ENCODE measurements at regions not wholly inside any gene's neighbourhood (a gene's known extent, or its start where the extent isn't known, plus 50 kb on each side); places are given as distances from the start of the nearest gene placed in this dataset.

DNA sequence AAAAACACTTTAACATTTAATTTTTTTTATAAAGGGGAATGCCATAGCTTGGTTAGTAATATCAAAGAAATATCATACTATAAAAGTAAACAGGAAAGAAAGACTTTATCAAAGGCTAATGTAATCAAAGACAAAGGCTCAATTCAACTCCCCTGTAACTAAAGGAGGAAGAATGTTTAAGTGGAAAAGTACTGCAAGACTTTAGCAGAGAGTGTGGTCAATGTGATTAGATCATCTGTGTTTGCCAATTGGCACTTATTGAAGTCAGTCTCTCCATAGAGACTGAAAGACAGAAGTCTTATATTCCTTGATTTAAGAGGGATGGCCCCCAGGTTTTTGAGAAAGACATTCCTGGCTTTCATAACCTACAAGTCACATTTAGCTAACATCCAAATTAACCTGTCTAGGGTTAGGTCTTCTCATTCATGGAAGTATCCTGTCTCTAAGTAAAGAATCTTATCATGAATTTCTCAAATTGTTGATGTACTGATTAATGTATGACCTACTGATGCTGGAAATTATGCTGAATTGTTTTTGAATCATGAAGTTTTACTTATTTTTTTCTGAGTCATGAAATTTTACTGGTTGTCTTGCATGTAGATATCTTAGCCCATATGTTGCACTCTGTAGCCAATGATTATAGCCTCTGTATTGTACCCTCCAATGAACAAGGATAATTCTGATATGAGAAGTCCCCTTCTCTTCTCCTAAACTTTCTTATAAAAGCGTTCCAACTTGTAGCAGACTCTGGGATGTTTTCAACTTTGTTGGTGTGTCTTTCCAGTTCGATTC lies 65.4 kb downstream of the ATXN7L3B start:
- no peak overlapping the region for H3K4me3 ChIP-seq (ENCODE audit: low read depth, low read length)
- H4K91ac ChIP-seq (ENCODE audit: low read depth, low read length), result no peak overlapping the region
- WGBS (ENCODE audit: extremely low coverage, insufficient coverage, insufficient read length), result no CpG with 5 or more reads among the region's 2 CpGs
- no peak overlapping the region for H3K4me2 ChIP-seq (ENCODE audit: low read length)
- peaks cover 5% of the 10 kb centered on the region for H3K9me3 ChIP-seq (ENCODE audit: insufficient read depth, low read depth, low read length)
- no peak overlapping the region for H4K12ac ChIP-seq (ENCODE audit: low read depth, low read length)
- DNase-seq, result peak in 1 of 2 donors; percentile 53
- H3K79me2 ChIP-seq (ENCODE audit: control insufficient read depth, insufficient read depth, low read length, poor library complexity), result no peaks in the 10 kb centered on the region
- no peaks in the 10 kb centered on the region for H3K27me3 ChIP-seq (ENCODE audit: insufficient read depth, low read length)
- no peak overlapping the region for H2BK5ac ChIP-seq (ENCODE audit: low read depth, low read length, poor library complexity)
- H3K23ac ChIP-seq (ENCODE audit: low read length), result no peak overlapping the region
- no peak overlapping the region for H2AK5ac ChIP-seq (ENCODE audit: low read length)
- no peak overlapping the region for H3K9ac ChIP-seq (ENCODE audit: low read length)
- H3K27ac ChIP-seq (ENCODE audit: low read depth, low read length), result no peak overlapping the region
- no peak overlapping the region for H4K8ac ChIP-seq (ENCODE audit: low read depth, low read length)
- H3K18ac ChIP-seq (ENCODE audit: low read length), result no peak overlapping the region
- no peaks in the 10 kb centered on the region for H3K4me1 ChIP-seq (ENCODE audit: control insufficient read depth in 1 of 2, insufficient read depth in 2 of 2, low read length in 2 of 2)
- no peaks in the 10 kb centered on the region for H3K79me1 ChIP-seq (ENCODE audit: low read length)
- no peaks in the 10 kb centered on the region for H3K36me3 ChIP-seq (ENCODE audit: control insufficient read depth in 1 of 2, insufficient read depth in 2 of 2, low read length in 2 of 2)
- H2BK12ac ChIP-seq (ENCODE audit: low read length), result no peak overlapping the region
- no peak overlapping the region for H2AFZ ChIP-seq (ENCODE audit: insufficient read depth, low read length, poor library complexity)
- no peak overlapping the region for H3K14ac ChIP-seq (ENCODE audit: low read length)
- no peak overlapping the region for H3K4ac ChIP-seq (ENCODE audit: low read depth, low read length)
- H2BK120ac ChIP-seq (ENCODE audit: insufficient read depth, low read length, poor library complexity), result no peak overlapping the region

DNA sequence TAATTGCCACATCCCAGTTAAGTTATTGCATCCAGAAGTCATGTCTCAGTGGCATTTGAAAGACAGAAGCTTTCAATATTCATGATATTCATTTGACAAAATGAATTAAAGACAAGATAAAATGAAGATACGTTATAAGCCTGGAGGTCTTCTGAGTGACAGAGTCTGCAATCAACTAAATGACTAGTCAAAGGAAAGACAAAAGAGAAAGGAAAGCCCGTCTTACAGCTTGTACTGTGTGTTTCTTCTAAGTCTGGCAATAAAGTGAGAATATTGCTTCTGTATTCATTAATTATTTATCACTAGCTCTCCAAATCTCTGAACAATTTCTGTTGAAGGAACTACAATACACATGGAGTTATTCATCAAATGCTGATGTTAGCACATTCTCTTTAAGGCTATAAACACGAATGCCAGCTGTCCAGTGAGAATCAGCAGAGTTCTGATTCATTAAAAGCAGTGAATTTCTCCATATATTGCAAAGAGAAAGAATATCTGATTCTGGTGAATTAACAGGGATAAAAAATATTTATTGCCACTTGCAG lies 70.7 kb downstream of the ATXN7L3B start:
- H3K14ac ChIP-seq (ENCODE audit: low read length), result no peak overlapping the region
- H3K4ac ChIP-seq (ENCODE audit: low read depth, low read length), result no peak overlapping the region
- no peak overlapping the region for H2BK120ac ChIP-seq (ENCODE audit: insufficient read depth, low read length, poor library complexity)
- no peak overlapping the region for H2BK5ac ChIP-seq (ENCODE audit: low read depth, low read length, poor library complexity)
- no peaks in the 10 kb centered on the region for H3K27me3 ChIP-seq (ENCODE audit: insufficient read depth, low read length)
- no peak overlapping the region for H2BK12ac ChIP-seq (ENCODE audit: low read length)
- DNase-seq, result no peak
- H2AFZ ChIP-seq (ENCODE audit: insufficient read depth, low read length, poor library complexity), result no peak overlapping the region
- H3K18ac ChIP-seq (ENCODE audit: low read length), result no peak overlapping the region
- H4K12ac ChIP-seq (ENCODE audit: low read depth, low read length), result no peak overlapping the region
- no peak overlapping the region for H3K4me2 ChIP-seq (ENCODE audit: low read length)
- no peaks in the 10 kb centered on the region for H3K4me1 ChIP-seq (ENCODE audit: control insufficient read depth in 1 of 2, insufficient read depth in 2 of 2, low read length in 2 of 2)
- no peaks in the 10 kb centered on the region for H3K36me3 ChIP-seq (ENCODE audit: control insufficient read depth in 1 of 2, insufficient read depth in 2 of 2, low read length in 2 of 2)
- H3K79me1 ChIP-seq (ENCODE audit: low read length), result no peaks in the 10 kb centered on the region
- H4K8ac ChIP-seq (ENCODE audit: low read depth, low read length), result no peak overlapping the region
- no peak overlapping the region for H2AK5ac ChIP-seq (ENCODE audit: low read length)
- no peak overlapping the region for H3K9ac ChIP-seq (ENCODE audit: low read length)
- H3K79me2 ChIP-seq (ENCODE audit: control insufficient read depth, insufficient read depth, low read length, poor library complexity), result no peaks in the 10 kb centered on the region
- no peak overlapping the region for H3K27ac ChIP-seq (ENCODE audit: low read depth, low read length)
- H3K23ac ChIP-seq (ENCODE audit: low read length), result no peak overlapping the region
- no peaks in the 10 kb centered on the region for H3K9me3 ChIP-seq (ENCODE audit: insufficient read depth, low read depth, low read length)
- no CpG with 5 or more reads among the region's 3 CpGs for whole genome bisulfite sequencing (ENCODE audit: extremely low coverage, insufficient coverage, insufficient read length)
- no peak overlapping the region for H3K4me3 ChIP-seq (ENCODE audit: low read depth, low read length)
- H4K91ac ChIP-seq (ENCODE audit: low read depth, low read length), result no peak overlapping the region

DNA sequence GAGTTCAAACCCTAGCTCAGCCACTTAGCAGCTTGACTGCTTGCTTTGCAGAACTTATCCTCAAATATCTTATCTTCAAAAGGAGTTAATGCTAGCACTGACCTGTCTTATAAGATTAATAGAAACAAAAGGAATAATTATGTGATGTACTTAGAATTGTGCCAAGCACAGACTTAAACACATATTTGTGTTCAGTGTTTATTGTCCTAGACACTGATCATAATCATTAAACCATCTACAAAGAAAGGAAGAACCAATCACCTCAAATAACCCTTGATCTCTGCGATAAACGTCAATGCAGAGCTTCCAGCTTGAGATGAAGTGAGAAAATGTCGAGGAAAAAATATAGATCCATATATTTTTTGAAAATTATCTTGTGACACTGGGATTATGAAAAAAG lies 73.1 kb downstream of the ATXN7L3B start:
- no peak overlapping the region for H3K4ac ChIP-seq (ENCODE audit: low read depth, low read length)
- no peaks in the 10 kb centered on the region for H3K4me1 ChIP-seq (ENCODE audit: control insufficient read depth in 1 of 2, insufficient read depth in 2 of 2, low read length in 2 of 2)
- no peaks in the 10 kb centered on the region for H3K36me3 ChIP-seq (ENCODE audit: control insufficient read depth in 1 of 2, insufficient read depth in 2 of 2, low read length in 2 of 2)
- no peak overlapping the region for H2AFZ ChIP-seq (ENCODE audit: insufficient read depth, low read length, poor library complexity)
- WGBS (ENCODE audit: extremely low coverage, insufficient coverage, insufficient read length), result no CpG with 5 or more reads among the region's 3 CpGs
- H4K91ac ChIP-seq (ENCODE audit: low read depth, low read length), result no peak overlapping the region
- H3K23ac ChIP-seq (ENCODE audit: low read length), result no peak overlapping the region
- H3K14ac ChIP-seq (ENCODE audit: low read length), result no peak overlapping the region
- no peaks in the 10 kb centered on the region for H3K79me2 ChIP-seq (ENCODE audit: control insufficient read depth, insufficient read depth, low read length, poor library complexity)
- H2BK12ac ChIP-seq (ENCODE audit: low read length), result no peak overlapping the region
- no peak overlapping the region for H3K9ac ChIP-seq (ENCODE audit: low read length)
- H3K27ac ChIP-seq (ENCODE audit: low read depth, low read length), result no peak overlapping the region
- no peaks in the 10 kb centered on the region for H3K79me1 ChIP-seq (ENCODE audit: low read length)
- H3K27me3 ChIP-seq (ENCODE audit: insufficient read depth, low read length), result no peaks in the 10 kb centered on the region
- no peak overlapping the region for H2BK5ac ChIP-seq (ENCODE audit: low read depth, low read length, poor library complexity)
- no peak overlapping the region for H2AK5ac ChIP-seq (ENCODE audit: low read length)
- H2BK120ac ChIP-seq (ENCODE audit: insufficient read depth, low read length, poor library complexity), result no peak overlapping the region
- no peak overlapping the region for H4K12ac ChIP-seq (ENCODE audit: low read depth, low read length)
- no peak overlapping the region for H3K4me3 ChIP-seq (ENCODE audit: low read depth, low read length)
- no peak overlapping the region for H3K18ac ChIP-seq (ENCODE audit: low read length)
- H4K8ac ChIP-seq (ENCODE audit: low read depth, low read length), result no peak overlapping the region
- DNase-seq, result no peak
- H3K4me2 ChIP-seq (ENCODE audit: low read length), result no peak overlapping the region
- H3K9me3 ChIP-seq (ENCODE audit: insufficient read depth, low read depth, low read length), result no peaks in the 10 kb centered on the region

DNA sequence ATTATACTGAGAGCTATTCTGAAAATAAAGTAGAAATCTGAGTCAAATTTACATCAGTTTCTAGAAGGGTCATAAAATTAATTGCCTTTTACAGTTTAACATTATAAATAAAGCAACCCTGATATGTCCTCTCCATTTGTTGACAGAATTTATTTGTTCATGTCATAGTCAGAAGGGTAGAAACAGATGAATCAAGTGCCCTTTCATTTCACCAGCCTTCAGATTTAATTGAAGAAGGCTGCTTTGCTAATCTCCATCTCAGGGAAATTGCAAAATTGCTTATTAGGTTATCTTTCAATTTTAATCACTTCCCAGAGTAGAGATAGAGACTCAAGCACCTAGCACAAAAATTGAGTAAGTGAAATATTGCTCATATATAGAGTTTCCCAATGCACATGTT lies 76.8 kb downstream of the ATXN7L3B start:
- Histone ChIP-seq H2BK5ac (ENCODE audit: low read depth, low read length, poor library complexity) (no peak overlapping the region), H2BK120ac (ENCODE audit: insufficient read depth, low read length, poor library complexity) (no peak overlapping the region), H3K27me3 (ENCODE audit: insufficient read depth, low read length) (no peaks in the 10 kb centered on the region), H3K14ac (ENCODE audit: low read length) (no peak overlapping the region), H3K4ac (ENCODE audit: low read depth, low read length) (no peak overlapping the region), H3K9me3 (ENCODE audit: insufficient read depth, low read depth, low read length) (no peaks in the 10 kb centered on the region), H3K4me1 (ENCODE audit: control insufficient read depth in 1 of 2, insufficient read depth in 2 of 2, low read length in 2 of 2) (no peaks in the 10 kb centered on the region), H3K18ac (ENCODE audit: low read length) (no peak overlapping the region), H3K4me3 (ENCODE audit: low read depth, low read length) (no peak overlapping the region), H2AFZ (ENCODE audit: insufficient read depth, low read length, poor library complexity) (no peak overlapping the region), H4K12ac (ENCODE audit: low read depth, low read length) (no peak overlapping the region), H4K8ac (ENCODE audit: low read depth, low read length) (no peak overlapping the region), H2AK5ac (ENCODE audit: low read length) (no peak overlapping the region), H3K79me2 (ENCODE audit: control insufficient read depth, insufficient read depth, low read length, poor library complexity) (no peaks in the 10 kb centered on the region), H3K79me1 (ENCODE audit: low read length) (no peaks in the 10 kb centered on the region), H3K27ac (ENCODE audit: low read depth, low read length) (no peak overlapping the region), H3K4me2 (ENCODE audit: low read length) (no peak overlapping the region), H3K9ac (ENCODE audit: low read length) (no peak overlapping the region), H3K36me3 (ENCODE audit: control insufficient read depth in 1 of 2, insufficient read depth in 2 of 2, low read length in 2 of 2) (no peaks in the 10 kb centered on the region), H4K91ac (ENCODE audit: low read depth, low read length) (no peak overlapping the region), H3K23ac (ENCODE audit: low read length) (no peak overlapping the region), H2BK12ac (ENCODE audit: low read length) (no peak overlapping the region)
- DNase-seq, result no peak
